ENCODE measurements at regions not wholly inside any gene's neighbourhood (a gene's known extent, or its start where the extent isn't known, plus 50 kb on each side); places are given as distances from the start of the nearest gene placed in this dataset.
"Not testable (repeated sequence)": the region's sequence is repeated elsewhere in the genome, so short reads cannot be mapped to it uniquely, and the experiment has no call there.

- DNase-seq (ENCODE audit: insufficient read length, low spot score) = no peak
- FAIRE-seq = no peak
These were observed 706.6 kb upstream of the ACO1 start for GRCh38 chr9:31677877-31678276.

- DNase-seq (ENCODE audit: insufficient read length, low spot score) = no peak
- FAIRE-seq = no peak
These were observed 701.3 kb upstream of the ACO1 start for GRCh38 chr9:31683116-31683515.

- FAIRE-seq = no peak
These were observed 686.5 kb upstream of the ACO1 start for GRCh38 chr9:31697956-31698355.

GRCh38 chr9:31699836-31700235 is 684.6 kb upstream of the ACO1 start:
- FAIRE-seq (no peak), DNase-seq (ENCODE audit: insufficient read length, low spot score) (no peak)

More at GRCh38 chr9:31697956-31698355, 686.5 kb upstream of the ACO1 start:
- DNase-seq (ENCODE audit: insufficient read length, low spot score) = no peak

GRCh38 chr9:31700252-31701045 is 684.0 kb upstream of the ACO1 start:
- no peak for DNase-seq (ENCODE audit: insufficient read length, low spot score)

GRCh38 chr9:31702957-31703356 is 681.5 kb upstream of the ACO1 start:
- no peak for FAIRE-seq
- no peak for DNase-seq (ENCODE audit: insufficient read length, low spot score)

More at GRCh38 chr9:31700252-31701045, 684.0 kb upstream of the ACO1 start:
- FAIRE-seq = no peak

- DNase-seq (ENCODE audit: insufficient read length, low spot score) = no peak
- no peak for FAIRE-seq
These were observed 669.2 kb upstream of the ACO1 start for GRCh38 chr9:31715250-31715649.

GRCh38 chr9:31719262-31719661 is 665.2 kb upstream of the ACO1 start:
- FAIRE-seq (no peak), DNase-seq (ENCODE audit: insufficient read length, low spot score) (no peak)

GRCh38 chr9:31730398-31730797 is 654.0 kb upstream of the ACO1 start:
- FAIRE-seq = no peak
- no peak for DNase-seq (ENCODE audit: insufficient read length, low spot score)

- DNase-seq (ENCODE audit: insufficient read length, low spot score) (no peak), FAIRE-seq (no peak)
These were observed 651.3 kb upstream of the ACO1 start for GRCh38 chr9:31733166-31733565.

- FAIRE-seq (no peak), DNase-seq (ENCODE audit: insufficient read length, low spot score) (no peak)
These were observed 647.8 kb upstream of the ACO1 start for GRCh38 chr9:31736581-31737179.

- no peak for FAIRE-seq
- DNase-seq (ENCODE audit: insufficient read length, low spot score) = no peak
These were observed 643.7 kb upstream of the ACO1 start for GRCh38 chr9:31740705-31741104.

GRCh38 chr9:31744589-31744988 is 639.9 kb upstream of the ACO1 start:
- no peak for FAIRE-seq

GRCh38 chr9:31745468-31745867 is 639.0 kb upstream of the ACO1 start:
- no peak for FAIRE-seq
- no peak for DNase-seq (ENCODE audit: insufficient read length, low spot score)

More at GRCh38 chr9:31744589-31744988, 639.9 kb upstream of the ACO1 start:
- no peak for DNase-seq (ENCODE audit: insufficient read length, low spot score)

- FAIRE-seq (no peak), DNase-seq (ENCODE audit: insufficient read length, low spot score) (no peak)
These were observed 638.6 kb upstream of the ACO1 start for GRCh38 chr9:31745886-31746285.

GRCh38 chr9:31753756-31754155 is 630.7 kb upstream of the ACO1 start:
- FAIRE-seq (no peak), DNase-seq (ENCODE audit: insufficient read length, low spot score) (no peak)

- FAIRE-seq (no peak), DNase-seq (ENCODE audit: insufficient read length, low spot score) (no peak)
These were observed 624.7 kb upstream of the ACO1 start for GRCh38 chr9:31759703-31760102.

GRCh38 chr9:31774021-31774420 is 610.4 kb upstream of the ACO1 start:
- FAIRE-seq; DNase-seq (ENCODE audit: insufficient read length, low spot score): not testable (repeated sequence)

GRCh38 chr9:31774571-31774970 is 609.9 kb upstream of the ACO1 start:
- FAIRE-seq (no peak), DNase-seq (ENCODE audit: insufficient read length, low spot score) (no peak)

- FAIRE-seq (no peak), DNase-seq (ENCODE audit: insufficient read length, low spot score) (no peak)
These were observed 608.0 kb upstream of the ACO1 start for GRCh38 chr9:31776471-31776870.

GRCh38 chr9:31783491-31783890 is 601.0 kb upstream of the ACO1 start:
- FAIRE-seq = no peak
- no peak for DNase-seq (ENCODE audit: insufficient read length, low spot score)

- no peak for FAIRE-seq
- no peak for DNase-seq (ENCODE audit: insufficient read length, low spot score)
These were observed 593.7 kb upstream of the ACO1 start for GRCh38 chr9:31790720-31791119.

Measured in HTR-8/SVneo (cell line).